ENCODE measurements at regions not wholly inside any gene's neighbourhood (a gene's known extent, or its start where the extent isn't known, plus 50 kb on each side); places are given as distances from the start of the nearest gene placed in this dataset.
"Not testable (repeated sequence)": the region's sequence is repeated elsewhere in the genome, so short reads cannot be mapped to it uniquely, and the experiment has no call there.

- FAIRE-seq = not testable (repeated sequence)
Measured at GRCh38 chr9:26664087-26664773, 228.4 kb downstream of the CAAP1 start.

- FAIRE-seq = no peak
Measured at GRCh38 chr9:26662476-26662875, 230.1 kb downstream of the CAAP1 start.

GRCh38 chr9:26658476-26658875 lies 234.1 kb downstream of the CAAP1 start:
- no peak for FAIRE-seq

- no peak for FAIRE-seq
Measured at GRCh38 chr9:26657958-26658357, 234.6 kb downstream of the CAAP1 start.

- FAIRE-seq = no peak
Measured at GRCh38 chr9:26656003-26656870, 236.4 kb downstream of the CAAP1 start.

GRCh38 chr9:26655166-26655565 lies 237.4 kb downstream of the CAAP1 start:
- no peak for FAIRE-seq

GRCh38 chr9:26650325-26650724 lies 242.3 kb downstream of the CAAP1 start:
- FAIRE-seq = no peak

- FAIRE-seq = no peak
Measured at GRCh38 chr9:26643826-26644225, 248.8 kb downstream of the CAAP1 start.

GRCh38 chr9:26639761-26640160 lies 252.8 kb downstream of the CAAP1 start:
- FAIRE-seq = no peak

GRCh38 chr9:26637101-26637500 lies 255.5 kb downstream of the CAAP1 start:
- FAIRE-seq = no peak

GRCh38 chr9:26613851-26614350 lies 278.7 kb downstream of the CAAP1 start:
- FAIRE-seq = not testable (repeated sequence)

GRCh38 chr9:26612211-26612610 lies 280.4 kb downstream of the CAAP1 start:
- FAIRE-seq = no peak

GRCh38 chr9:26606756-26607155 lies 285.8 kb downstream of the CAAP1 start:
- FAIRE-seq = no peak

- no peak for FAIRE-seq
Measured at GRCh38 chr9:26605367-26605766, 287.2 kb downstream of the CAAP1 start.

- FAIRE-seq = no peak
Measured at GRCh38 chr9:26604076-26604662, 288.4 kb downstream of the CAAP1 start.

GRCh38 chr9:26603617-26604016 lies 289.0 kb downstream of the CAAP1 start:
- no peak for FAIRE-seq

- FAIRE-seq = no peak
Measured at GRCh38 chr9:26597542-26598149, 295.0 kb downstream of the CAAP1 start.

GRCh38 chr9:26579056-26579455 lies 313.5 kb downstream of the CAAP1 start:
- no peak for FAIRE-seq

GRCh38 chr9:26574898-26575440 lies 317.6 kb downstream of the CAAP1 start:
- no peak for FAIRE-seq

GRCh38 chr9:26574256-26574655 lies 318.3 kb downstream of the CAAP1 start:
- FAIRE-seq = no peak

- no peak for FAIRE-seq
Measured at GRCh38 chr9:26567976-26568375, 324.6 kb downstream of the CAAP1 start.

- FAIRE-seq = no peak
Measured at GRCh38 chr9:26566141-26566540, 326.5 kb downstream of the CAAP1 start.

GRCh38 chr9:26565118-26565517 lies 327.5 kb downstream of the CAAP1 start:
- FAIRE-seq = no peak

Data from endometrium (tissue), 2 donors.